ENCODE measurements at regions not wholly inside any gene's neighbourhood (a gene's known extent, or its start where the extent isn't known, plus 50 kb on each side); places are given as distances from the start of the nearest gene placed in this dataset.

DNA sequence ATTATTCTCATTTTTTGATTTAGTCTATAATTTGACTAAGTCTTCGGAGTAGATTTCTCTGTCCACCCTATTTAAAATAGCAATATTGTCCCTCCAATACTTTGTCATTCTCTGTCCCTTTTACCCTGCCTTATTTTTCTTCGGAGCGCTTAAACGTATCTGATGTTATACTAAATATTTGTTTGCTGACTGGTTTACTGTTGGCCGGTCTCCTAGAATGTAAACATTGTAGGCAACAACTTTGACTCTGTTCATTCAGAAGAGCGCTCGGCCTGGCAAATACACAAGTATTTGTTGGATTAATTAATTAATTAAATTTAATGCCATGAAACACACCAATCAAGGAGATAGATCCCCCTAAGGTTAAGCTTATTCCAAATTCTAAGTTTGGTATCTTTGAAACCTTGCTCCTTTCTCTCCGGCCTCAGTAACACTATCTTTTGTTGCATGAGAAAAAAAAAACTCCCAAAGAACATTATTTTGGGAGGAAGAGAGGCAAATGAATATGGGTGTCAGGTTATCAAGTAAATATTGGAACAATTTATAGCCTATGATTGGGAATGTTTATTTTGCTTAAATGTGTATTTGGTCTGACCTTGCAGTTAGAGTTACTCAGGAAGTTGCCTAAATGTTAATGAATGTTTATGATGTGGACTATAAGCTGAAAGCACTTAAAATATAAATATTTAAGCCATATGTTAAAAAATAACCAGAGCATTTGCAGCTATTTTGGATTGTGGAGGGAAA lies 231.1 kb downstream of the SOX4 start:
- WGBS, 2 donors = 59 to 65% methylated on average over 8 of the region's 8 CpGs
- no peak for ATAC-seq (ENCODE audit: insufficient read depth, low FRiP score)

DNA sequence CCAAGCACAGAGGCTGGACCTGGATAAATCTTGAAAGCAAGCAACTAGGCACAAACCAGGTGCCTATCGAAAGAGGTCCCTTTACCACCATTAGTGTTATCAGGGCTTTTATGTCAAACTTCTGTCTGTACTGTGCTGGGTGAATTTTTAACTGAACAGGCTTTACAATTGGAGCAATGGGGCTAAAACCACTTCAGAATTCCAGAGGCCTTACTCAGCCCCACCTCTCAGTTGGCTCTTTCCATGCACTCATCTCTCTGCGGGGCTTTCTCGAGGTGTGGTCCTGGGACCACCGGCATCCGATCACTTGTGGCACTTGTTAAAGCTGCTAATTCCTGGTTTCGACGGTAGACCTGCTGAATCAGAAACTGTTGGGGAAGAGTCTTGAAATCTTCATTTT lies 232.5 kb downstream of the SOX4 start:
- 69 to 82% methylated on average over 7 of the region's 7 CpGs for WGBS, 2 donors
- no peak overlapping the region for H3K9ac ChIP-seq (ENCODE audit: insufficient read depth in 1 of 2, low read length in 2 of 2)
- H3K27me3 ChIP-seq (ENCODE audit: control insufficient read depth in 3 of 3, insufficient read depth in 3 of 3, low read length in 2 of 3) = no peaks in the 10 kb centered on the region
- no peak overlapping the region for H3K4me3 ChIP-seq
- ATAC-seq (ENCODE audit: insufficient read depth, low FRiP score) (no peak), DNase-seq (peak; percentile 40 to 69 (median 45))
- no peaks in the 10 kb centered on the region for H3K9me3 ChIP-seq (ENCODE audit: control insufficient read depth in 4 of 4, insufficient read depth in 3 of 4, low read length in 3 of 4)
- TF ChIP-seq, protein P1, sequence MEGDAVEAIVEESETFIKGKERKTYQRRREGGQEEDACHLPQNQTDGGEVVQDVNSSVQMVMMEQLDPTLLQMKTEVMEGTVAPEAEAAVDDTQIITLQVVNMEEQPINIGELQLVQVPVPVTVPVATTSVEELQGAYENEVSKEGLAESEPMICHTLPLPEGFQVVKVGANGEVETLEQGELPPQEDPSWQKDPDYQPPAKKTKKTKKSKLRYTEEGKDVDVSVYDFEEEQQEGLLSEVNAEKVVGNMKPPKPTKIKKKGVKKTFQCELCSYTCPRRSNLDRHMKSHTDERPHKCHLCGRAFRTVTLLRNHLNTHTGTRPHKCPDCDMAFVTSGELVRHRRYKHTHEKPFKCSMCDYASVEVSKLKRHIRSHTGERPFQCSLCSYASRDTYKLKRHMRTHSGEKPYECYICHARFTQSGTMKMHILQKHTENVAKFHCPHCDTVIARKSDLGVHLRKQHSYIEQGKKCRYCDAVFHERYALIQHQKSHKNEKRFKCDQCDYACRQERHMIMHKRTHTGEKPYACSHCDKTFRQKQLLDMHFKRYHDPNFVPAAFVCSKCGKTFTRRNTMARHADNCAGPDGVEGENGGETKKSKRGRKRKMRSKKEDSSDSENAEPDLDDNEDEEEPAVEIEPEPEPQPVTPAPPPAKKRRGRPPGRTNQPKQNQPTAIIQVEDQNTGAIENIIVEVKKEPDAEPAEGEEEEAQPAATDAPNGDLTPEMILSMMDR (IDR thresholded peaks at IDR 0.05; ENCODE audit: control extremely low read depth, extremely low read depth) = no peak
- H3K36me3 ChIP-seq (ENCODE audit: control insufficient read depth in 4 of 4, insufficient read depth in 4 of 4, low read length in 4 of 4) = no peaks in the 10 kb centered on the region
- peaks cover 0 to 60% (median 24%) of the 10 kb centered on the region in 5 donors for H3K4me1 ChIP-seq (ENCODE audit: control insufficient read depth in 5 of 5, insufficient read depth in 5 of 5, low read length in 5 of 5)
- H3K27ac ChIP-seq (ENCODE audit: low read depth in 1 of 2, low read length in 1 of 2) = no peak overlapping the region

More for the DNA sequence above, 231.1 kb downstream of the SOX4 start:
- DNase-seq = peak in 2 of 3 donors; percentile 83 to 89
- Histone ChIP-seq H3K9me3 (ENCODE audit: control insufficient read depth in 4 of 4, insufficient read depth in 3 of 4, low read length in 3 of 4) (no peaks in the 10 kb centered on the region), H3K27ac (ENCODE audit: low read depth in 1 of 2, low read length in 1 of 2) (no peak overlapping the region), H3K4me3 (no peak overlapping the region), H3K4me1 (ENCODE audit: control insufficient read depth in 5 of 5, insufficient read depth in 5 of 5, low read length in 5 of 5) (peaks cover 0 to 52% (median 23%) of the 10 kb centered on the region in 5 donors), H3K27me3 (ENCODE audit: control insufficient read depth in 3 of 3, insufficient read depth in 3 of 3, low read length in 2 of 3) (no peaks in the 10 kb centered on the region), H3K36me3 (ENCODE audit: control insufficient read depth in 4 of 4, insufficient read depth in 4 of 4, low read length in 4 of 4) (no peaks in the 10 kb centered on the region), H3K9ac (ENCODE audit: insufficient read depth in 1 of 2, low read length in 2 of 2) (peak overlapping the region in 1 of 2 donors; percentile 4)
- TF ChIP-seq, protein P1 (IDR thresholded peaks at IDR 0.05; ENCODE audit: control extremely low read depth, extremely low read depth) = no peak

DNA sequence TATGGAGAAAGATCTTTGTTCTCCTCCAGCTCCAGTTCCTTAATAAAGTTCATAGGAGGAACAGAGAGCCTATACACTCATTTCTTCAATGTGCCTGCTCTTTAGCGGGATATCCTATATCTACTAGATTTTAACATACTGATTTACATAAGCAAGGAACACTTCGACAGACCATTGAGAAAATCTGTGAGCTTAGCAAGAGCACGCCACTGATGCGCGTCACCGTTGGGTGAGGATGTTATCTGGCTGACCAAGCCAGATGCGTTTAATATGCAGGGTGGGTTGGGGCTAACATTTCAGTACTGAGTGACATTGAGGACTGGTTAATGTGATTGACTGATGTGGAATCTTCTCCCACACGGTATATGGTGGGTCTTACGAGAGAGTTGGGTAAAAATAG lies 233.4 kb downstream of the SOX4 start:
- 95% methylated on average over 9 of the region's 9 CpGs for whole genome bisulfite sequencing, 2 donors

More for the DNA sequence above, 233.4 kb downstream of the SOX4 start:
- H3K27ac ChIP-seq (ENCODE audit: low read depth in 1 of 2, low read length in 1 of 2) = no peak overlapping the region
- ATAC-seq (ENCODE audit: insufficient read depth, low FRiP score) (no peak), DNase-seq (no peak)
- H3K4me3 ChIP-seq = no peak overlapping the region
- TF ChIP-seq, protein P1 (IDR thresholded peaks at IDR 0.05; ENCODE audit: control extremely low read depth, extremely low read depth) = no peak
- no peaks in the 10 kb centered on the region for H3K27me3 ChIP-seq (ENCODE audit: control insufficient read depth in 3 of 3, insufficient read depth in 3 of 3, low read length in 2 of 3)
- no peaks in the 10 kb centered on the region for H3K36me3 ChIP-seq (ENCODE audit: control insufficient read depth in 4 of 4, insufficient read depth in 4 of 4, low read length in 4 of 4)
- no peak overlapping the region for H3K9ac ChIP-seq (ENCODE audit: insufficient read depth in 1 of 2, low read length in 2 of 2)
- H3K4me1 ChIP-seq (ENCODE audit: control insufficient read depth in 5 of 5, insufficient read depth in 5 of 5, low read length in 5 of 5) = peaks cover 0 to 69% (median 27%) of the 10 kb centered on the region in 5 donors
- no peaks in the 10 kb centered on the region for H3K9me3 ChIP-seq (ENCODE audit: control insufficient read depth in 4 of 4, insufficient read depth in 3 of 4, low read length in 3 of 4)

All from lung (tissue), 11 donors.